Transverse colon (tissue), 3 donors: ENCODE measurements at regions not wholly inside any gene's neighbourhood (a gene's known extent, or its start where the extent isn't known, plus 50 kb on each side); places are given as distances from the start of the nearest gene placed in this dataset.

ENCODE experiments used
- CTCF ChIP-seq, 5 experiments: fragments of 200-600 bp in 3 of 5; fragments of 450-650 bp in 2 of 5; sonication (generic) in 3 of 5; IDR thresholded peaks; 1 replicate in 2 of 5; 2 replicates in 3 of 5; pipeline ENCODE4 v1.5.1; 2016 to 2017; ENCODE audit warnings: antibody characterized with exemption in 5 of 5, inconsistent platforms in 3 of 5, mild to moderate bottlenecking in 2 of 5, moderate library complexity in 1 of 5
- POLR2A ChIP-seq: fragments of 450-650 bp; IDR thresholded peaks from one replicate; pipeline ENCODE4 v1.6.1; 2016; ENCODE audit warnings: antibody characterized with exemption, mild to moderate bottlenecking, moderate library complexity

- TF ChIP-seq CTCF (IDR thresholded peaks at IDR 0.05), result no peak
- TF ChIP-seq POLR2A, result no peak
Observed at GRCh38 chr12:127012109-127012508, 1254.9 kb upstream of the TMEM132C start.
